IMR-90 (cell line): ENCODE measurements at regions not wholly inside any gene's neighbourhood (a gene's known extent, or its start where the extent isn't known, plus 50 kb on each side); places are given as distances from the start of the nearest gene placed in this dataset.

ENCODE experiments used
- FOS ChIP-seq: fragments of 150-350 bp; IDR thresholded peaks from 2 replicates; pipeline ENCODE4 v1.6.1; 2016; ENCODE audit warnings: low read depth, low read length
- NFE2L2 ChIP-seq: fragments of 150-350 bp; IDR thresholded peaks from 2 replicates; pipeline ENCODE4 v1.6.1; 2016; ENCODE audit warnings: low read depth, mild to moderate bottlenecking, low read length
- POLR2A ChIP-seq: IDR thresholded peaks from 2 replicates; pipeline ENCODE4 v1.6.1; 2012; ENCODE audit warnings: mild to moderate bottlenecking, low read depth, low read length
- RAD21 ChIP-seq: IDR thresholded peaks from 2 replicates; pipeline ENCODE4 v1.6.1; 2012; ENCODE audit warnings: low read length, improper control_type of control experiment
- RFX5 ChIP-seq: IDR thresholded peaks from 2 replicates; pipeline ENCODE4 v1.8.0; 2012; ENCODE audit warnings: low read depth, mild to moderate bottlenecking, low read length, moderate library complexity
- TF ChIP-seq, protein P1 (sequence below): conservative IDR thresholded peaks from 2 replicates; pipeline ENCODE4 v1.5.1; 2012; ENCODE audit warnings: mild to moderate bottlenecking, low read depth, low read length, improper control_type of control experiment

DNA sequence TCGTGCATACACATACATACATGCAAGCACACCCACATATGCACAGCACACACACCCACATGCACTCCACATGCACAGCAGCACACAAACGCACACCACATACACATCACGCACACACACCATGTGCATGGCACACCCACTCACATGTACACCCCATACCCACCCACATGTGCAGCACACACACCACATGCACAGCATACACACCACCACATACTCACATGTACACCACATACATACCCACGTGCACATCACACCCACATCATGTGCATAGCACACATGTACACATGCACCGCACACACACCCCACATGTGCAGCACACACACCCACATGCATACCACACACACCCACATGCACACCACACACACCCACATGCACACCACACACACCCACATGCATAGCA is 132.0 kb upstream of the RGPD4 start:
- TF ChIP-seq, protein P1, sequence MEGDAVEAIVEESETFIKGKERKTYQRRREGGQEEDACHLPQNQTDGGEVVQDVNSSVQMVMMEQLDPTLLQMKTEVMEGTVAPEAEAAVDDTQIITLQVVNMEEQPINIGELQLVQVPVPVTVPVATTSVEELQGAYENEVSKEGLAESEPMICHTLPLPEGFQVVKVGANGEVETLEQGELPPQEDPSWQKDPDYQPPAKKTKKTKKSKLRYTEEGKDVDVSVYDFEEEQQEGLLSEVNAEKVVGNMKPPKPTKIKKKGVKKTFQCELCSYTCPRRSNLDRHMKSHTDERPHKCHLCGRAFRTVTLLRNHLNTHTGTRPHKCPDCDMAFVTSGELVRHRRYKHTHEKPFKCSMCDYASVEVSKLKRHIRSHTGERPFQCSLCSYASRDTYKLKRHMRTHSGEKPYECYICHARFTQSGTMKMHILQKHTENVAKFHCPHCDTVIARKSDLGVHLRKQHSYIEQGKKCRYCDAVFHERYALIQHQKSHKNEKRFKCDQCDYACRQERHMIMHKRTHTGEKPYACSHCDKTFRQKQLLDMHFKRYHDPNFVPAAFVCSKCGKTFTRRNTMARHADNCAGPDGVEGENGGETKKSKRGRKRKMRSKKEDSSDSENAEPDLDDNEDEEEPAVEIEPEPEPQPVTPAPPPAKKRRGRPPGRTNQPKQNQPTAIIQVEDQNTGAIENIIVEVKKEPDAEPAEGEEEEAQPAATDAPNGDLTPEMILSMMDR = no peak
- no peak for TF ChIP-seq POLR2A
- no peak for TF ChIP-seq RFX5
- TF ChIP-seq RAD21 = no peak
- no peak for TF ChIP-seq NFE2L2
- TF ChIP-seq FOS = no peak
